ENCODE measurements at regions not wholly inside any gene's neighbourhood (a gene's known extent, or its start where the extent isn't known, plus 50 kb on each side); places are given as distances from the start of the nearest gene placed in this dataset.
"Not testable (repeated sequence)": the region's sequence is repeated elsewhere in the genome, so short reads cannot be mapped to it uniquely, and the experiment has no call there.

DNA sequence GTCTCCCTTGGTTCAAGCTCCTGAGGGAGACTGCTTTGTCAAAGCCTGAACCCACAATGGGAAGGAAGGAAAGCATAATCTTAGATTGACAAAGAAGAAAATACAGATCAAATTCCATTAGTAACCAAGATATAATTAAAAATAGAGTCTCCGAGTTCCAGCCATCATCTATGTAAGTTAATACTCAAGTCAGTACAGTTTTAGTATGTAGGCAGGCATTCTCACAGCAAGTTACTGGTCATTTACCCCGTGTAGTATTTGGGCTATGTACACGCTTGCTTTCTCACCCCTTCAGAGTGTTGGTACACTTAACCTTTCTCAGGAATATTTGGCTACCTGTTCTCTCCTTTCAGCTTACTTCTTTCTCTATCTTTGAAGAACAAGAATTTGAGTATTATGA lies 79.9 kb upstream of the GARIN1A start:
- TF ChIP-seq POLR2A, POLR2AphosphoS5 (IDR thresholded peaks at IDR 0.05; ENCODE audit: low read depth, low read length): not testable (repeated sequence)
